HG02973 (cell line): ENCODE measurements at regions not wholly inside any gene's neighbourhood (a gene's known extent, or its start where the extent isn't known, plus 50 kb on each side); places are given as distances from the start of the nearest gene placed in this dataset.

Source experiments
- ATAC-seq: cut with Tn5 transposase; IDR thresholded peaks from one replicate; pipeline ENCODE4 v1.9.1; 2021; ENCODE audit warnings: moderate library complexity; ENCODE audit not compliant: unreplicated experiment

DNA sequence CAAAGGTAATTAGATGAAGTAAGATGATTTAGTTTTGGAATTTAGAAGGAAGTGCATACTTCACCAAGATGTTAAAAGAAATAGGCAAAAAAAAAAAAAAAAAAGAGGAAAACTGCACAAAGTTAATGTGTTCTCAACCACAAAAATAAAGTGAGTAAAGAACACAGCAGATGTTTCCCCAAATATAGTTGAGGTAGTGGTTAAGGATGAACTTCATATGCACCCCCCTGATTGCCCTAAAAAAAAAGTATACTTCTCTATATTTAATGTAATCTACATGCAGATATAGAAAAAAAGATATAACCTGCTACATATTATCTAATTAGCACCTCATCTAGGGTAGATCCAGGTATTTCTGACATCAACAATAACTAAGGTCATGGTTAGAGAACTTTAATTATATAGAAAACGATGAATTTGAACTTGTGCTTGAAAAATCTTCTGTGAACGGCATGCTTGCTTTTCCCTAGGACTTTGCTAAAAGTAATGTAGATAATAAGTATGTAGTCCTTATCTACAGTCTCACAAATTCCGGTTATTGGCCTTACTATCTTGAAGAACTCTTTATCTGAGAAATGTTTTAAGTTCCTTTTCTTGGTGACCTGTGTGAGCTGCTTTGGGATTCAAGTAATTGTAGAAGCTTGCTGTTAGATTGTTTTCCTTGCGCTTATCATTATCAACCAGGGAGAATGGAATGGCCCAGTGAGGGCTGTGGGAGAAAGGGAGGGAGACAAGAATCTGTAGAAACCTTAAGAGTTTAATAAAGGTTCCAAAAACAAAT lies 70.1 kb upstream of the LRRC7 start:
- no peak for ATAC-seq

- ATAC-seq, result no peak
These were observed 69.0 kb upstream of the LRRC7 start for GRCh38 chr1:69498711-69499110.

DNA sequence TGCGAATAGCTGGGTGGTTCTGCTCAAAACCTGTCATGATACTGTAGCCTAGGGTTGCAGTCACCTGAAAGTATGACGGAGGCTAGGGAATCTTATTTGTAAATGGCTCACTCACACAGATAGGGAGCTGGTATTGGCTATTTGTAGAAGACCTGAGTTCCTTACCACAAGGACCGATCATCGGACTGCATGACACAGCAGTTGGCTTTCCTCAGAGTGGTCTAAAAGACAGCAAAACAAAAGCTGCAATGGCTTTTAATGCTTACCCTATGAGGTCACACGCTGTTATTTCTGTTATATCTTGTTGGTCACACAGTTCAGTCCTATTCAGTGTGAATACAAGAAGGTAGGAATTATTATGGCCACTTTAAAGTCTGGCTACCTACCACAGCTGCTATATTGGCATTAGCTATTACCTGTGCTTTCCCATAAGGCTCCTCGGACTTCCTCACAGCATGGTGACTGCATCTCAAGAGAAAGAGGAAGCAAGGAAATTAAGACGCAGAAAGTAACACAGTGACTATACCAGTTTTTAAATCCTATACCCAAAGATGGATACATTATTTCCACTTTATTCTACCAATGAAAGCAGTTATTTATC lies 68.4 kb upstream of the LRRC7 start:
- no peak for ATAC-seq

- no peak for ATAC-seq
These were observed 64.7 kb upstream of the LRRC7 start for GRCh38 chr1:69502991-69503390.

GRCh38 chr1:69504730-69505252 lies 62.9 kb upstream of the LRRC7 start:
- no peak for ATAC-seq

DNA sequence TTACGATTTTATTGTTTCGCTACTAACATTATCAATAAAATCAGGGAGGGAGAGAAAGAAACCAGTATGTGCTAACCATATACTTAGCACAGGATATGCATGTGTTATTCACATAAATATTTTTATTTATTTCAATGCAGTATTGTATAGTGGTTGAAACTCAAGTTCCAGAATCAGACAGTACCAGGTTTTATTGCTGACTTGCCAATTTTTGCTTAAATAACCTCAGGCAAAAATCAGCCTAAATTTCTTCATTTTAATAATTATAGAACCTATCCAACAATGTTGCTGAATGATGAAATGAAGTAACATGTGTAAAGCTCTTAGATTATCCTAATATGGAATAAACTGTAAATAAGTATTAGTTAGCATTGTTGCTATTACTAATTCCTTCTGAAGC lies 61.4 kb upstream of the LRRC7 start:
- ATAC-seq, result no peak

DNA sequence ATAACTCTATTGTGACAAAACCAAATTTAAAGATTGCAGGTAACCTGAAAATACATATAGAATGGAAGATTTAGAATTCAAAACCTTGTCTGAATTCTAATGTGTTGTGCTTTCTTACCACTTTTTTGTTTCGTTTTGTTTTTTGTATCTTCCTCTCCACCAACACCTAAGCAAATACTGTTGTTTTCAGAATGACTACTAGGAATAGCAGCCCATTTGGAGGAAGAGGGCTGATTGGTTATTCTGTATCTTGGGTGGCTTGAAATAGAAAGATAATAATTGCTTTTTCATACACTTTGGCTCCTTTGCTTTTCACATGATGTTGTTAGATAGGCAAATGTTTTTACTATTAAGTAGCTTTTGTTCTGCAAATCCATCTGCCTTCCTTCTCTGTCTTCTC lies 61.0 kb upstream of the LRRC7 start:
- no peak for ATAC-seq

DNA sequence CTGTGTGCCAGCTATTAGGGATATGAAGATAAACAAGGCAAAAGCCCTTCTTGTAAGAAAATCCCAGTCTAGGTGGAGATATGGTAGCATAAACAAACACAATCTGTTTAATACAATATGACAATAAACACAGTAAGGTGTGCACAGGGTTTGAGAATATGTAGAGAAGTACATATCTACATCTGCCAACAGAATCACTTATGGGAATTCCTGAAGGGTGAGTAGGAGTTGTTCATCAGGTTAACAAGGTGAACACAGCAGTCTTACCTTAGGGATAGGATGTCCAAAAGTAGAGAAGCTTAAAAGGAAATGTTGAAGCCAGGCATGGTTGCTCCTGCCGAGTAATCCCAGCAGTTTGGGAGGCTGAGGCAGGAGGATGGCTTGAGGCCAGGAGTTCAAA lies 57.7 kb upstream of the LRRC7 start:
- no peak for ATAC-seq

GRCh38 chr1:69511426-69512192 lies 56.1 kb upstream of the LRRC7 start:
- ATAC-seq, result no peak

DNA sequence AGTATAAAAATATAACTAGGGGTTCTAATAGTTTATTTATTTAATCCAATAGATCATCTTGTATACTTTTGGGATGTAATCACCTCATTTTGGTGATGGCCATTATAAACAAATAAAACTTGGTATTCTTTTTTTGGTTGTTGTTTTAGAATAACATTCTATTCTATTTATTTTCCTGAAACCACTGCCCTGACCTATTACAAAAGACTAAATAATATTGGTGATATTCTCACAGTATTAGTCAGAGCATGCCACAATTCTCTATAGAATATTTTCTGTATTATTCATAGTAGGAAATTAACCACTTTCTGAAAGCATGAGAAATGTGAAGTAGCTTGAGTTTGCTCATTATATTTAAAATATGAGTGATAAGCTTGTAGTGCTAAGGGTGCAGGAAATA lies 54.1 kb upstream of the LRRC7 start:
- ATAC-seq, result no peak
